ENCODE measurements at regions not wholly inside any gene's neighbourhood (a gene's known extent, or its start where the extent isn't known, plus 50 kb on each side); places are given as distances from the start of the nearest gene placed in this dataset.

- Histone ChIP-seq H3K4me3 (ENCODE audit: low read length) (no peak overlapping the region), H3K36me3 (ENCODE audit: insufficient read depth, low read length) (no peaks in the 10 kb centered on the region), H3K4me2 (ENCODE audit: low read length) (no peak overlapping the region), H3F3A (ENCODE audit: insufficient read depth, low read length, poor library complexity, severe bottlenecking) (no peaks in the 10 kb centered on the region), H3K27me3 (ENCODE audit: insufficient read depth, low read depth, low read length) (no peaks in the 10 kb centered on the region), H3K9ac (ENCODE audit: low read length) (no peak overlapping the region), H3K27ac (ENCODE audit: low read length) (no peak overlapping the region), H3K9me2 (ENCODE audit: insufficient read depth, low read length) (no peaks in the 10 kb centered on the region), H2AFZ (ENCODE audit: low read depth, low read length) (no peak overlapping the region), H3K9me3 (ENCODE audit: low read length) (no peaks in the 10 kb centered on the region), H3K79me2 (replicated peaks; ENCODE audit: insufficient read depth, low read length) (no peaks in the 10 kb centered on the region), H4K20me1 (ENCODE audit: insufficient read depth) (no peaks in the 10 kb centered on the region)
- no peak for TF ChIP-seq POLR2AphosphoS5 (IDR thresholded peaks at IDR 0.05)
- TF ChIP-seq EP300 (conservative IDR thresholded peaks at IDR 0.05; ENCODE audit: poor library complexity, severe bottlenecking): no peak
- TF ChIP-seq TAF1 (IDR thresholded peaks at IDR 0.05; ENCODE audit: low read depth): no peak
- no peak for TF ChIP-seq EZH2 (IDR thresholded peaks at IDR 0.05; ENCODE audit: borderline replicate concordance, insufficient read depth, low read length, poor library complexity, severe bottlenecking)
- TF ChIP-seq, protein P1, sequence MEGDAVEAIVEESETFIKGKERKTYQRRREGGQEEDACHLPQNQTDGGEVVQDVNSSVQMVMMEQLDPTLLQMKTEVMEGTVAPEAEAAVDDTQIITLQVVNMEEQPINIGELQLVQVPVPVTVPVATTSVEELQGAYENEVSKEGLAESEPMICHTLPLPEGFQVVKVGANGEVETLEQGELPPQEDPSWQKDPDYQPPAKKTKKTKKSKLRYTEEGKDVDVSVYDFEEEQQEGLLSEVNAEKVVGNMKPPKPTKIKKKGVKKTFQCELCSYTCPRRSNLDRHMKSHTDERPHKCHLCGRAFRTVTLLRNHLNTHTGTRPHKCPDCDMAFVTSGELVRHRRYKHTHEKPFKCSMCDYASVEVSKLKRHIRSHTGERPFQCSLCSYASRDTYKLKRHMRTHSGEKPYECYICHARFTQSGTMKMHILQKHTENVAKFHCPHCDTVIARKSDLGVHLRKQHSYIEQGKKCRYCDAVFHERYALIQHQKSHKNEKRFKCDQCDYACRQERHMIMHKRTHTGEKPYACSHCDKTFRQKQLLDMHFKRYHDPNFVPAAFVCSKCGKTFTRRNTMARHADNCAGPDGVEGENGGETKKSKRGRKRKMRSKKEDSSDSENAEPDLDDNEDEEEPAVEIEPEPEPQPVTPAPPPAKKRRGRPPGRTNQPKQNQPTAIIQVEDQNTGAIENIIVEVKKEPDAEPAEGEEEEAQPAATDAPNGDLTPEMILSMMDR (IDR thresholded peaks at IDR 0.05; ENCODE audit: poor library complexity, severe bottlenecking): no peak
- TF ChIP-seq SMC3 (conservative IDR thresholded peaks at IDR 0.05; ENCODE audit: poor library complexity): no peak
- no peak for TF ChIP-seq MXI1 (conservative IDR thresholded peaks at IDR 0.05; ENCODE audit: poor library complexity, severe bottlenecking)
- TF ChIP-seq, protein P2, sequence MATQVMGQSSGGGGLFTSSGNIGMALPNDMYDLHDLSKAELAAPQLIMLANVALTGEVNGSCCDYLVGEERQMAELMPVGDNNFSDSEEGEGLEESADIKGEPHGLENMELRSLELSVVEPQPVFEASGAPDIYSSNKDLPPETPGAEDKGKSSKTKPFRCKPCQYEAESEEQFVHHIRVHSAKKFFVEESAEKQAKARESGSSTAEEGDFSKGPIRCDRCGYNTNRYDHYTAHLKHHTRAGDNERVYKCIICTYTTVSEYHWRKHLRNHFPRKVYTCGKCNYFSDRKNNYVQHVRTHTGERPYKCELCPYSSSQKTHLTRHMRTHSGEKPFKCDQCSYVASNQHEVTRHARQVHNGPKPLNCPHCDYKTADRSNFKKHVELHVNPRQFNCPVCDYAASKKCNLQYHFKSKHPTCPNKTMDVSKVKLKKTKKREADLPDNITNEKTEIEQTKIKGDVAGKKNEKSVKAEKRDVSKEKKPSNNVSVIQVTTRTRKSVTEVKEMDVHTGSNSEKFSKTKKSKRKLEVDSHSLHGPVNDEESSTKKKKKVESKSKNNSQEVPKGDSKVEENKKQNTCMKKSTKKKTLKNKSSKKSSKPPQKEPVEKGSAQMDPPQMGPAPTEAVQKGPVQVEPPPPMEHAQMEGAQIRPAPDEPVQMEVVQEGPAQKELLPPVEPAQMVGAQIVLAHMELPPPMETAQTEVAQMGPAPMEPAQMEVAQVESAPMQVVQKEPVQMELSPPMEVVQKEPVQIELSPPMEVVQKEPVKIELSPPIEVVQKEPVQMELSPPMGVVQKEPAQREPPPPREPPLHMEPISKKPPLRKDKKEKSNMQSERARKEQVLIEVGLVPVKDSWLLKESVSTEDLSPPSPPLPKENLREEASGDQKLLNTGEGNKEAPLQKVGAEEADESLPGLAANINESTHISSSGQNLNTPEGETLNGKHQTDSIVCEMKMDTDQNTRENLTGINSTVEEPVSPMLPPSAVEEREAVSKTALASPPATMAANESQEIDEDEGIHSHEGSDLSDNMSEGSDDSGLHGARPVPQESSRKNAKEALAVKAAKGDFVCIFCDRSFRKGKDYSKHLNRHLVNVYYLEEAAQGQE (IDR thresholded peaks at IDR 0.05; ENCODE audit: borderline replicate concordance): no peak
- TF ChIP-seq RAD21 (conservative IDR thresholded peaks at IDR 0.05): no peak
These were observed 228.2 kb upstream of the ZPLD1 start for GRCh38 chr3:102206511-102207031.

GRCh38 chr3:102207151-102207571 lies 227.7 kb upstream of the ZPLD1 start:
- TF ChIP-seq, protein P2 (IDR thresholded peaks at IDR 0.05; ENCODE audit: borderline replicate concordance): no peak
- TF ChIP-seq MXI1 (conservative IDR thresholded peaks at IDR 0.05; ENCODE audit: poor library complexity, severe bottlenecking) (no peak), EP300 (conservative IDR thresholded peaks at IDR 0.05; ENCODE audit: poor library complexity, severe bottlenecking) (no peak), SMC3 (conservative IDR thresholded peaks at IDR 0.05; ENCODE audit: poor library complexity) (no peak), POLR2AphosphoS5 (IDR thresholded peaks at IDR 0.05) (no peak), RAD21 (conservative IDR thresholded peaks at IDR 0.05) (no peak), TAF1 (IDR thresholded peaks at IDR 0.05; ENCODE audit: low read depth) (no peak), EZH2 (IDR thresholded peaks at IDR 0.05; ENCODE audit: borderline replicate concordance, insufficient read depth, low read length, poor library complexity, severe bottlenecking) (no peak)
- TF ChIP-seq, protein P1 (IDR thresholded peaks at IDR 0.05; ENCODE audit: poor library complexity, severe bottlenecking): no peak
- Histone ChIP-seq H3K9ac (ENCODE audit: low read length) (no peak overlapping the region), H3K27me3 (ENCODE audit: insufficient read depth, low read depth, low read length) (no peaks in the 10 kb centered on the region), H2AFZ (ENCODE audit: low read depth, low read length) (no peak overlapping the region), H3K4me3 (ENCODE audit: low read length) (no peak overlapping the region), H3K4me2 (ENCODE audit: low read length) (no peak overlapping the region), H3K9me2 (ENCODE audit: insufficient read depth, low read length) (no peaks in the 10 kb centered on the region), H3K36me3 (ENCODE audit: insufficient read depth, low read length) (no peaks in the 10 kb centered on the region), H3K79me2 (replicated peaks; ENCODE audit: insufficient read depth, low read length) (no peaks in the 10 kb centered on the region), H3K9me3 (ENCODE audit: low read length) (no peaks in the 10 kb centered on the region), H4K20me1 (ENCODE audit: insufficient read depth) (no peaks in the 10 kb centered on the region), H3K27ac (ENCODE audit: low read length) (no peak overlapping the region), H3F3A (ENCODE audit: insufficient read depth, low read length, poor library complexity, severe bottlenecking) (no peaks in the 10 kb centered on the region)
